ENCODE measurements at regions not wholly inside any gene's neighbourhood (a gene's known extent, or its start where the extent isn't known, plus 50 kb on each side); places are given as distances from the start of the nearest gene placed in this dataset.

DNA sequence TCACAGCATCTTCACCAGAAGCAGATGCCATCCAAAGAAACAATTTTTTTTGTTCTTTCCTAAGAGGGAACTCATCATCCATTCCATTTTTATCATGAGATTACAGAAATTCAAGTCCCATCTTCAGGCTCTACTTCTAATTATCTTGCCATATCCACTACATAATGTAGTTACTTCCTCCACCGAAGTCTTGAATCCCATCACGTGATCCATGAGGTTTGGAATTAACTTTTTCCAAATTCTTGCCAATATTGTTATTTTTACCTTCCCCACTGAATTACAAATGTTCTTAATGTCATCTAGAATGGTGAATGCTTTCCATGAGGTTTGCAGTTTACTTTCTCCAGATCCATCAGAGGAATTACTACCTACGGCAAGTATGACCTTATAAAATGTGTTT lies 1014.7 kb upstream of the LRRN3 start:
- H3K27me3 ChIP-seq (ENCODE audit: control insufficient read depth, insufficient read depth, low read length): no peaks in the 10 kb centered on the region
- H3K36me3 ChIP-seq (ENCODE audit: control insufficient read depth, insufficient read depth, low read length): no peaks in the 10 kb centered on the region
- H3K4me3 ChIP-seq (ENCODE audit: low read depth, low read length): no peak overlapping the region
- FAIRE-seq: no peak
- DNase-seq (ENCODE audit: low read depth): no peak
- TF ChIP-seq CTCF (IDR thresholded peaks at IDR 0.05; ENCODE audit: insufficient read depth, low read length, severe bottlenecking): no peak

DNA sequence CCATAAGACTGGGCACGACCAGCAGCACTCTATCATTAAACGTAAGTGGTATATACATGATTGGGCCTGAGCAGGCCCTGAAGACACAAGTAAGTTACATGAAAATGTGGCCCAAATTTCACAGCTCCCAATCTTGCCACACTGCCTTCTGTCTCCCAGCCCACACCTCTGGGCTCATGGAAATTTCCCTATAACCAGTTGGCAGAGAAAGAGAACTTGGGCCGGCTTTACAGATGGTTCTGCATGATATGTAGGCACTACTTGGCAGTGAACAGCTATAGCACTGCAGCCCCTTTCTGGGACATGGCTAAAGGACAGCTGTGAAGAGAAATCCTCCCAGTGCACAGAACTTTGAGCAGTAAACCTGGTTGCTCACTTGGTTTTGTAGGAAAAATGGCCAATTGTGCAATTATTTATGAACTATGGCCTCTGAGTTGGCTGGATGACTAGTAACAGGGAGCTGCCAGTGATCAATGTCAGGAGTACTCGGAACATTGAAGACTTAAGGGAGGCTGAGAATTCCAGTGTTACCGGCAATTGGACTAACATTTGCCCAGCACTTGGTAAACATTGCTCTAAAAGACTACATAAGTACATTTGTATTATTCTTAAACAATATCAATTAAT lies 1006.6 kb upstream of the LRRN3 start:
- no peak for FAIRE-seq

GRCh38 chr7:110090110-110090820 lies 1000.7 kb upstream of the LRRN3 start:
- DNase-seq (ENCODE audit: low read depth) (peak; percentile 51), FAIRE-seq (no peak)
- no peaks in the 10 kb centered on the region for H3K27me3 ChIP-seq (ENCODE audit: control insufficient read depth, insufficient read depth, low read length)
- no peaks in the 10 kb centered on the region for H3K36me3 ChIP-seq (ENCODE audit: control insufficient read depth, insufficient read depth, low read length)
- peak; percentile 53 for TF ChIP-seq CTCF (IDR thresholded peaks at IDR 0.05; ENCODE audit: insufficient read depth, low read length, severe bottlenecking)
- no peak overlapping the region for H3K4me3 ChIP-seq (ENCODE audit: low read depth, low read length)

More for the DNA sequence above, 1006.6 kb upstream of the LRRN3 start:
- Histone ChIP-seq H3K36me3 (ENCODE audit: control insufficient read depth, insufficient read depth, low read length) (no peaks in the 10 kb centered on the region), H3K4me3 (ENCODE audit: low read depth, low read length) (no peak overlapping the region), H3K27me3 (ENCODE audit: control insufficient read depth, insufficient read depth, low read length) (no peaks in the 10 kb centered on the region)
- no peak for TF ChIP-seq CTCF (IDR thresholded peaks at IDR 0.05; ENCODE audit: insufficient read depth, low read length, severe bottlenecking)
- DNase-seq (ENCODE audit: low read depth): no peak

GRCh38 chr7:110095372-110096052 lies 995.4 kb upstream of the LRRN3 start:
- H3K27me3 ChIP-seq (ENCODE audit: control insufficient read depth, insufficient read depth, low read length): no peaks in the 10 kb centered on the region
- H3K4me3 ChIP-seq (ENCODE audit: low read depth, low read length): no peak overlapping the region
- DNase-seq (ENCODE audit: low read depth) (no peak), FAIRE-seq (no peak)
- no peak for TF ChIP-seq CTCF (IDR thresholded peaks at IDR 0.05; ENCODE audit: insufficient read depth, low read length, severe bottlenecking)
- H3K36me3 ChIP-seq (ENCODE audit: control insufficient read depth, insufficient read depth, low read length): no peaks in the 10 kb centered on the region

DNA sequence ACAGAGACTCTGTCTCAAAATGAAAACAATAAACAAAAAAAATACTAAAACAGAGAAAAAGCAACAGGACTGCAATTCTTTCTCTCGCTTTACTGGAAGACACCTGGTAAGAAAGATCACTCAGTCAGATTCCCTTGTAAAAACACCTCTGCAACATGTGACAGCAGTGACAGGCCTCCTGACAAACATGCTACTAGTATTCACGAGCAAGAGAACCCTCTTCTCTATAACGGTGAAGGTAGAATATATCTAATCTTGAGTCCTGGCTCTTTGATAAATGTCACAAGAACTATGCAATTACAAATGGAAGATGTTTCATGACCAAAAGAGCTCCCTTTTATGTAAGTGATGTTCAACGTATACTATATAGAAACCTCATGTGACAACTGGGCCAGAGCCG lies 986.7 kb upstream of the LRRN3 start:
- no peak for DNase-seq (ENCODE audit: low read depth)
- no peak for TF ChIP-seq CTCF (IDR thresholded peaks at IDR 0.05; ENCODE audit: insufficient read depth, low read length, severe bottlenecking)
- Histone ChIP-seq H3K36me3 (ENCODE audit: control insufficient read depth, insufficient read depth, low read length) (no peaks in the 10 kb centered on the region), H3K4me3 (ENCODE audit: low read depth, low read length) (no peak overlapping the region), H3K27me3 (ENCODE audit: control insufficient read depth, insufficient read depth, low read length) (no peaks in the 10 kb centered on the region)
- no peak for FAIRE-seq

Measured in bronchial epithelial cell (primary cell).